OCI-LY7 (cell line): ENCODE measurements at regions not wholly inside any gene's neighbourhood (a gene's known extent, or its start where the extent isn't known, plus 50 kb on each side); places are given as distances from the start of the nearest gene placed in this dataset.

Experiments used
- EZH2phosphoT487 ChIP-seq: fragments of 200-600 bp; sonication (generic); IDR thresholded peaks from 2 replicates; pipeline ENCODE4 v1.6.1; 2018; ENCODE audit warnings: low read depth, borderline replicate concordance, mild to moderate bottlenecking, mixed run types, antibody characterized with exemption, low read length, moderate library complexity, mixed read lengths
- TF ChIP-seq, protein P1 (sequence below): fragments of 200-600 bp; sonication (generic); conservative IDR thresholded peaks from 2 replicates; pipeline ENCODE4 v1.5.1; 2014; ENCODE audit warnings: mild to moderate bottlenecking, antibody characterized with exemption, low read length, moderate library complexity, mixed read lengths

DNA sequence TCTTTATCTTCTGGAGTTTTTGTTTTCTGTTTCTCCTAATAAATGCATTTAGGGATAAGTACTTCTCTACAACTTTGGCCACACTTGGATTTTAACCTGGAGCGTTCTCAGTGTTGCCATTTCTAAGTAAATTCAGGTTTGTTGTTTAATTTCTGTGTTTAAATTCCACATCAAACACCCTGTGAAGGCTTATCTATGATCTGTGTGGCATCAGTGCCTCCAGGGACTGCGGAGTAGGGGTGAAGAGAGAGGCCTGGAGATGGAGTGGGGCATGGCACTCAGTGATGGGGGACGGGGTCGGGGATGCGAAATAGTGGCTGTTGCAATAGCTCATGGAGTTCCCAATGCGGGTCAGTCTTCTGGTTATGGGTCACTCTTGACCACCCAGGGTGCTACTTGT lies 294.8 kb downstream of the HS3ST3B1 start:
- TF ChIP-seq, protein P1, sequence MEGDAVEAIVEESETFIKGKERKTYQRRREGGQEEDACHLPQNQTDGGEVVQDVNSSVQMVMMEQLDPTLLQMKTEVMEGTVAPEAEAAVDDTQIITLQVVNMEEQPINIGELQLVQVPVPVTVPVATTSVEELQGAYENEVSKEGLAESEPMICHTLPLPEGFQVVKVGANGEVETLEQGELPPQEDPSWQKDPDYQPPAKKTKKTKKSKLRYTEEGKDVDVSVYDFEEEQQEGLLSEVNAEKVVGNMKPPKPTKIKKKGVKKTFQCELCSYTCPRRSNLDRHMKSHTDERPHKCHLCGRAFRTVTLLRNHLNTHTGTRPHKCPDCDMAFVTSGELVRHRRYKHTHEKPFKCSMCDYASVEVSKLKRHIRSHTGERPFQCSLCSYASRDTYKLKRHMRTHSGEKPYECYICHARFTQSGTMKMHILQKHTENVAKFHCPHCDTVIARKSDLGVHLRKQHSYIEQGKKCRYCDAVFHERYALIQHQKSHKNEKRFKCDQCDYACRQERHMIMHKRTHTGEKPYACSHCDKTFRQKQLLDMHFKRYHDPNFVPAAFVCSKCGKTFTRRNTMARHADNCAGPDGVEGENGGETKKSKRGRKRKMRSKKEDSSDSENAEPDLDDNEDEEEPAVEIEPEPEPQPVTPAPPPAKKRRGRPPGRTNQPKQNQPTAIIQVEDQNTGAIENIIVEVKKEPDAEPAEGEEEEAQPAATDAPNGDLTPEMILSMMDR = no peak
- no peak for TF ChIP-seq EZH2phosphoT487
